SK-N-MC (cell line): ENCODE measurements at regions not wholly inside any gene's neighbourhood (a gene's known extent, or its start where the extent isn't known, plus 50 kb on each side); places are given as distances from the start of the nearest gene placed in this dataset.

ENCODE experiments used
- EZH2 ChIP-seq: fragments of 200-600 bp; sonication (generic); IDR thresholded peaks from one replicate; pipeline ENCODE4 v1.6.1; 2017; ENCODE audit warnings: antibody characterized with exemption
- POLR2AphosphoS5 ChIP-seq: IDR thresholded peaks from 2 replicates; pipeline ENCODE4 v1.6.1; 2012; ENCODE audit warnings: mild to moderate bottlenecking, low read depth, low read length, borderline replicate concordance

- no peak for TF ChIP-seq EZH2
- TF ChIP-seq POLR2AphosphoS5, result no peak
These were observed 1002.5 kb upstream of the LCORL start for GRCh38 chr4:19024047-19024446.
